H9 (cell line): ENCODE measurements at regions not wholly inside any gene's neighbourhood (a gene's known extent, or its start where the extent isn't known, plus 50 kb on each side); places are given as distances from the start of the nearest gene placed in this dataset.

ENCODE experiments used
- DNase-seq: peaks from one replicate; pipeline ENCODE4 v3.0.0-alpha.2; 2017
- H2AFZ ChIP-seq: one replicate; pipeline ENCODE4 v1.6.1; 2013; ENCODE audit warnings: mild to moderate bottlenecking, low read length, control low read depth, moderate library complexity
- H2AK5ac ChIP-seq: 2 replicates; pipeline ENCODE4 v1.6.1; 2013; ENCODE audit warnings: low read length, control low read depth, mixed read lengths; ENCODE audit not compliant: insufficient read length
- H2BK120ac ChIP-seq: one replicate; pipeline ENCODE4 v1.6.1; 2013; ENCODE audit warnings: low read depth, mild to moderate bottlenecking, low read length, control low read depth, inconsistent platforms; ENCODE audit not compliant: poor library complexity, severe bottlenecking
- H2BK12ac ChIP-seq: 2 replicates; pipeline ENCODE4 v1.6.1; 2013; ENCODE audit warnings: low read length, control low read depth, mixed read lengths, low read depth; ENCODE audit not compliant: insufficient read length
- H2BK15ac ChIP-seq: 2 replicates; pipeline ENCODE4 v1.6.1; 2013; ENCODE audit warnings: low read depth, low read length, control low read depth
- H2BK20ac ChIP-seq: one replicate; pipeline ENCODE4 v1.6.1; 2013; ENCODE audit warnings: low read depth, mild to moderate bottlenecking, low read length, control low read depth, inconsistent platforms; ENCODE audit not compliant: poor library complexity, severe bottlenecking
- H2BK5ac ChIP-seq: 2 replicates; pipeline ENCODE4 v1.6.1; 2013; ENCODE audit warnings: low read length, control low read depth, mixed read lengths; ENCODE audit not compliant: insufficient read length
- H3K14ac ChIP-seq: 2 replicates; pipeline ENCODE4 v1.6.1; 2013; ENCODE audit warnings: low read length, control low read depth; ENCODE audit not compliant: insufficient read depth
- H3K18ac ChIP-seq: 2 replicates; pipeline ENCODE4 v1.6.1; 2013; ENCODE audit warnings: low read depth, mild to moderate bottlenecking, mixed read lengths, low read length, control low read depth; ENCODE audit not compliant: insufficient read length
- H3K23ac ChIP-seq: 2 replicates; pipeline ENCODE4 v1.6.1; 2013; ENCODE audit warnings: low read length, control low read depth, mixed read lengths, low read depth; ENCODE audit not compliant: insufficient read length
- H3K23me2 ChIP-seq: 2 replicates; pipeline ENCODE4 v1.6.1; 2013; ENCODE audit warnings: low read depth, mild to moderate bottlenecking, mixed read lengths, low read length, control low read depth; ENCODE audit not compliant: insufficient read length, poor library complexity, severe bottlenecking
- H3K27ac ChIP-seq: 2 replicates; pipeline ENCODE4 v1.5.1; 2013; ENCODE audit warnings: low read length, control low read depth, mixed read lengths, low read depth; ENCODE audit not compliant: insufficient read length
- H3K27me3 ChIP-seq: 2 replicates; pipeline ENCODE4 v1.6.1; 2013; ENCODE audit warnings: low read length, control low read depth, inconsistent platforms; ENCODE audit not compliant: insufficient read depth
- H3K4ac ChIP-seq: 2 replicates; pipeline ENCODE4 v1.6.1; 2013; ENCODE audit warnings: low read depth, mild to moderate bottlenecking, control low read depth, inconsistent platforms, low read length, moderate library complexity
- H3K4me1 ChIP-seq: 2 replicates; pipeline ENCODE4 v1.6.1; 2013; ENCODE audit warnings: low read length, control low read depth, inconsistent platforms; ENCODE audit not compliant: insufficient read depth
- H3K4me2 ChIP-seq: 2 replicates; pipeline ENCODE4 v1.6.1; 2013; ENCODE audit warnings: low read length, control low read depth, mixed read lengths; ENCODE audit not compliant: insufficient read length, insufficient read depth
- H3K56ac ChIP-seq: 2 replicates; pipeline ENCODE4 v1.6.1; 2013; ENCODE audit warnings: low read depth, mild to moderate bottlenecking, mixed read lengths, low read length, control low read depth; ENCODE audit not compliant: insufficient read length
- H3K79me1 ChIP-seq: 2 replicates; pipeline ENCODE4 v1.6.1; 2013; ENCODE audit warnings: low read depth, mild to moderate bottlenecking, moderate library complexity, low read length, control low read depth, inconsistent platforms; ENCODE audit not compliant: insufficient read depth, poor library complexity, severe bottlenecking
- H3K79me2 ChIP-seq: 2 replicates; pipeline ENCODE4 v1.6.1; 2013; ENCODE audit warnings: low read length, control low read depth, inconsistent platforms; ENCODE audit not compliant: insufficient read depth
- H3K9ac ChIP-seq: 2 replicates; pipeline ENCODE4 v1.6.1; 2013; ENCODE audit warnings: low read length, control low read depth, mixed read lengths; ENCODE audit not compliant: insufficient read length; ENCODE audit errors: extremely low read depth
- H3K9me3 ChIP-seq: one replicate; pipeline ENCODE4 v1.6.1; 2013; ENCODE audit warnings: low read depth, low read length, inconsistent platforms; ENCODE audit not compliant: control insufficient read depth
- H3T11ph ChIP-seq: one replicate; pipeline ENCODE4 v1.6.1; 2013; ENCODE audit warnings: mild to moderate bottlenecking, low read length, control low read depth, inconsistent platforms
- H4K20me1 ChIP-seq: one replicate; pipeline ENCODE4 v1.6.1; 2013; ENCODE audit not compliant: control insufficient read depth, insufficient read length, insufficient read depth
- H4K5ac ChIP-seq: 2 replicates; pipeline ENCODE4 v1.6.1; 2013; ENCODE audit warnings: low read depth, mild to moderate bottlenecking, mixed read lengths, low read length, control low read depth; ENCODE audit not compliant: insufficient read length
- H4K8ac ChIP-seq: replicated peaks from 2 replicates; pipeline ENCODE4 v1.6.1; 2013; ENCODE audit warnings: low read length, control low read depth, mixed read lengths, low read depth; ENCODE audit not compliant: insufficient read length
- H4K91ac ChIP-seq: 2 replicates; pipeline ENCODE4 v1.6.1; 2013; ENCODE audit warnings: low read depth, mild to moderate bottlenecking, moderate library complexity, mixed read lengths, low read length, control low read depth; ENCODE audit not compliant: insufficient read length
- H3K27ac Mint-ChIP-seq, 3 experiments: 2 replicates in 2 of 3; 3 replicates in 1 of 3; pipeline ENCODE4 v1.8.0; 2020 to 2021; ENCODE audit warnings: mixed read lengths in 3 of 3, mild to moderate bottlenecking in 1 of 3, moderate library complexity in 1 of 3
- H3K27me3 Mint-ChIP-seq: 2 replicates; pipeline ENCODE4 v1.8.0; 2021; ENCODE audit warnings: low read depth, mild to moderate bottlenecking, moderate library complexity, mixed read lengths
- H3K36me3 Mint-ChIP-seq, 3 experiments: 2 replicates in 2 of 3; 3 replicates in 1 of 3; pipeline ENCODE4 v1.8.0; 2020 to 2021; ENCODE audit warnings: low read depth in 3 of 3, mixed read lengths in 3 of 3; ENCODE audit not compliant: insufficient read depth in 1 of 3
- H3K4me1 Mint-ChIP-seq, 2 experiments: 2 replicates each; pipeline ENCODE4 v1.8.0; 2020; ENCODE audit warnings: mixed read lengths in 2 of 2
- H3K4me3 Mint-ChIP-seq, 2 experiments: 2 replicates in 1 of 2; 3 replicates in 1 of 2; pipeline ENCODE4 v1.8.0; 2020 to 2021; ENCODE audit warnings: mild to moderate bottlenecking in 2 of 2, mixed read lengths in 2 of 2, moderate library complexity in 1 of 2
- H3K9me3 Mint-ChIP-seq, 2 experiments: 2 replicates in 1 of 2; 3 replicates in 1 of 2; pipeline ENCODE4 v1.8.0; 2020; ENCODE audit warnings: mild to moderate bottlenecking in 2 of 2, mixed read lengths in 2 of 2, moderate library complexity in 1 of 2
- CTCF ChIP-seq: fragments of 200-600 bp; sonication (generic); conservative IDR thresholded peaks from 3 replicates; pipeline ENCODE4 v1.8.0; 2021; ENCODE audit warnings: antibody characterized with exemption, mild to moderate bottlenecking
- WGBS: extraction: QIAGEN DNeasy Blood & Tissue Kit; methylation state at CpG from one replicate; pipeline ENCODE4 v1.1.7; 2013; ENCODE audit warnings: missing lambda C conversion rate, low lambda C conversion rate, mixed read lengths; ENCODE audit not compliant: insufficient read length; ENCODE audit errors: extremely low coverage; 5-methylcytosine and 5-hydroxymethylcytosine counted together

DNA sequence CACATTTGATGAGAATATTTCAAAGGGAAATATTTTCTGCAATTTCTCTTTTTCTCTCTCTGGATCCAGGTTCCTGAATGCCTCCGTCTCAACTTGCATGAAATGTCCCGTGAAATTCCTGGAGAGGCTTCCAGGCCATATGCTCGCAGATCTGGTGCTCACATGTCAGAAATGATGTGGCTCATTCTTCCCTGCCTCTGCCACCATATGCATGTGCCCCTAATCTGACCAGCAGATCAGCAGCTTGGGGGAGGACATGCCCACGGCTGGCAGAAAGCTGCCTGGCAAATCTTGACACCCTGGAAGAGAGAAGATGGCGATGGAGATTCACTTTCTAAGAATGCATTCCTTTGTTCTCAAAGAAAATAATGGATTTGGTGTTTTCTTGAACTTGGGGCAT, 490.7 kb downstream of the RPS24 start:
- H2BK120ac ChIP-seq = no peak overlapping the region
- no peaks in the 10 kb centered on the region for H3K9me3 ChIP-seq
- H3T11ph ChIP-seq = no peak overlapping the region
- no peak overlapping the region for H3K56ac ChIP-seq
- H3K14ac ChIP-seq = no peak overlapping the region
- H3K9ac ChIP-seq = no peak overlapping the region
- peaks cover 12 to 19% of the 10 kb centered on the region in 2 experiments for H3K4me1 Mint-ChIP-seq
- no peak for TF ChIP-seq CTCF
- DNase-seq = no peak
- no peak overlapping the region for H3K4ac ChIP-seq
- no peaks in the 10 kb centered on the region for H3K79me2 ChIP-seq
- H3K23me2 ChIP-seq = no peaks in the 10 kb centered on the region
- H2BK12ac ChIP-seq = no peak overlapping the region
- no peak overlapping the region for H2BK20ac ChIP-seq
- H3K18ac ChIP-seq = no peak overlapping the region
- H3K27me3 ChIP-seq = no peaks in the 10 kb centered on the region
- H2AFZ ChIP-seq = no peak overlapping the region
- no CpG with 5 or more reads among the region's 5 CpGs for WGBS
- H3K27ac Mint-ChIP-seq = no peak overlapping the region
- H3K4me3 Mint-ChIP-seq = no peak overlapping the region
- no peak overlapping the region for H3K27ac ChIP-seq
- no peak overlapping the region for H3K4me2 ChIP-seq
- H2BK5ac ChIP-seq = no peak overlapping the region
- no peaks in the 10 kb centered on the region for H3K79me1 ChIP-seq
- H4K91ac ChIP-seq = no peak overlapping the region
- H4K5ac ChIP-seq = no peak overlapping the region
- peaks cover 2% of the 10 kb centered on the region; the same call in 1 of the 2 replicates for H3K27me3 Mint-ChIP-seq
- H3K9me3 Mint-ChIP-seq = peaks cover 0 to 3% of the 10 kb centered on the region in 2 experiments; a peak in 1 of 5 replicates
- no peaks in the 10 kb centered on the region for H3K36me3 Mint-ChIP-seq
- no peak overlapping the region for H2AK5ac ChIP-seq
- no peak overlapping the region for H3K23ac ChIP-seq
- H4K20me1 ChIP-seq = no peaks in the 10 kb centered on the region
- H3K4me1 ChIP-seq = no peaks in the 10 kb centered on the region; the same call in 1 of the 2 replicates
- H2BK15ac ChIP-seq = no peak overlapping the region
- no peak overlapping the region for H4K8ac ChIP-seq
